Thoracic aorta (tissue), 2 donors: ENCODE measurements at regions not wholly inside any gene's neighbourhood (a gene's known extent, or its start where the extent isn't known, plus 50 kb on each side); places are given as distances from the start of the nearest gene placed in this dataset.
"Not testable (repeated sequence)": the region's sequence is repeated elsewhere in the genome, so short reads cannot be mapped to it uniquely, and the experiment has no call there.

Source experiments
- ATAC-seq: fragments of 150-250 bp; one replicate; pipeline ENCODE4 v1.8.0; 2017; ENCODE audit warnings: low read depth; ENCODE audit not compliant: insufficient number of reproducible peaks, low FRiP score
- DNase-seq: peaks from one replicate; pipeline ENCODE4 v3.0.0-alpha.2; 2020; ENCODE audit warnings: low spot score
- H3K27ac ChIP-seq, 2 donors: fragments of 200-600 bp; sonication (generic); 1 replicate in 1 of 2; 2 replicates in 1 of 2; pipeline ENCODE4 v1.5.1; 2016; ENCODE audit warnings: mild to moderate bottlenecking in 2 of 2, moderate library complexity in 2 of 2
- H3K27me3 ChIP-seq: fragments of 200-600 bp; sonication (generic); replicated peaks from 2 replicates; pipeline ENCODE4 v1.6.0; 2016; ENCODE audit warnings: mild to moderate bottlenecking; ENCODE audit not compliant: insufficient read depth
- H3K36me3 ChIP-seq: fragments of 200-600 bp; sonication (generic); one replicate; pipeline ENCODE4 v1.5.1; 2016
- H3K4me1 ChIP-seq, 2 donors: fragments of 200-600 bp; sonication (generic); 1 replicate in 1 of 2; 2 replicates in 1 of 2; pipeline versions ENCODE4 v1.5.1 to v1.6.0; 2016; ENCODE audit warnings: low read depth in 2 of 2, mild to moderate bottlenecking in 1 of 2; ENCODE audit not compliant: control insufficient read depth in 1 of 2
- H3K4me3 ChIP-seq: fragments of 200-600 bp; sonication (generic); 2 replicates; pipeline ENCODE4 v1.5.1; 2016; ENCODE audit warnings: mild to moderate bottlenecking
- H3K9me3 ChIP-seq: fragments of 200-600 bp; sonication (generic); 2 replicates; pipeline ENCODE4 v1.5.1; 2016
- TF ChIP-seq, protein P1 (sequence below): fragments of 200-600 bp; sonication (generic); IDR thresholded peaks from one replicate; pipeline ENCODE4 v1.5.1; 2019; ENCODE audit warnings: antibody characterized with exemption

DNA sequence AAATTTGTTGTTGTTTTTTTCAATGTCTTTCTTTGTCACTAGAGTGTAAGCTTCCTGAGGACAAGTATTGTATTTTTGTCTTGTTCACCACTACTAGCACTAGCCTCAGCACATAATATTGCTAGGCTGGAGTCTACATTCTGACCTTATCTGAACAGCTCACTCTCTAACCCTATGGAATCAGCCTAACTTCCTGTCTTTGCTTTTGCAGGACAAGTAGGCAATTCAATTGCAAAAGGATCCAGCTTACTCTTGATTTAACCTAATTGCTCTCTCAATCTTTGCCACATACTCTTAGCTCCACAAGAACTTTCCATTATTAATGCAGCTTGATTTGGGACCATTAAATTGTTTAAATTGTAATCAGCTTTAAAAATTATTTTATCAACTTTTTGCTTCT lies 308.5 kb downstream of the MAN2A1 start:
- DNase-seq (no peak), ATAC-seq (no peak)
- TF ChIP-seq, protein P1, sequence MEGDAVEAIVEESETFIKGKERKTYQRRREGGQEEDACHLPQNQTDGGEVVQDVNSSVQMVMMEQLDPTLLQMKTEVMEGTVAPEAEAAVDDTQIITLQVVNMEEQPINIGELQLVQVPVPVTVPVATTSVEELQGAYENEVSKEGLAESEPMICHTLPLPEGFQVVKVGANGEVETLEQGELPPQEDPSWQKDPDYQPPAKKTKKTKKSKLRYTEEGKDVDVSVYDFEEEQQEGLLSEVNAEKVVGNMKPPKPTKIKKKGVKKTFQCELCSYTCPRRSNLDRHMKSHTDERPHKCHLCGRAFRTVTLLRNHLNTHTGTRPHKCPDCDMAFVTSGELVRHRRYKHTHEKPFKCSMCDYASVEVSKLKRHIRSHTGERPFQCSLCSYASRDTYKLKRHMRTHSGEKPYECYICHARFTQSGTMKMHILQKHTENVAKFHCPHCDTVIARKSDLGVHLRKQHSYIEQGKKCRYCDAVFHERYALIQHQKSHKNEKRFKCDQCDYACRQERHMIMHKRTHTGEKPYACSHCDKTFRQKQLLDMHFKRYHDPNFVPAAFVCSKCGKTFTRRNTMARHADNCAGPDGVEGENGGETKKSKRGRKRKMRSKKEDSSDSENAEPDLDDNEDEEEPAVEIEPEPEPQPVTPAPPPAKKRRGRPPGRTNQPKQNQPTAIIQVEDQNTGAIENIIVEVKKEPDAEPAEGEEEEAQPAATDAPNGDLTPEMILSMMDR: no peak
- Histone ChIP-seq H3K4me3 (no peak overlapping the region), H3K36me3 (no peaks in the 10 kb centered on the region), H3K27me3 (no peaks in the 10 kb centered on the region), H3K4me1 (peaks cover 37 to 78% of the 10 kb centered on the region in 2 donors), H3K27ac (no peak overlapping the region), H3K9me3 (no peaks in the 10 kb centered on the region)

DNA sequence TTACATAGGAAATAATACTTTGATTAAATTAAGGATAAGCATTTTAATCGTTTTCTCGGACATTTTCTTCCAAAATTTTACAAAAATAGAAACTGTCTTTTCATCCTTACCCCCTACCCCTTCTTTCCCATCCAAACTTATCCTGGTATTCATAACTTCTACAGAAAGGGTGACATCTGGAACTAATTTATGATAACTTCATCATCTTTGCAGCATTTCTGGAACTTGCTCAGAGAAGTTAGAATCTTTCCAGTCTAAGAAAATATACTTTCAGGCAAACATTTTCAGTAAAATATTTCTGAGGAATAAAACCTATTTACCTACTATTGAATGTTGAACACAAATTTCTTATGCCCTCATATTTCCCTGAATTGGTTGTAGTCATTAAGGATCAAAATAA lies 309.0 kb downstream of the MAN2A1 start:
- no peaks in the 10 kb centered on the region for H3K36me3 ChIP-seq
- DNase-seq (no peak), ATAC-seq (no peak)
- H3K9me3 ChIP-seq: no peaks in the 10 kb centered on the region
- H3K27ac ChIP-seq: peak overlapping the region; percentile 59 to 72
- H3K4me3 ChIP-seq: no peak overlapping the region
- TF ChIP-seq, protein P1: no peak
- peaks cover 37 to 78% of the 10 kb centered on the region in 2 donors for H3K4me1 ChIP-seq
- no peaks in the 10 kb centered on the region for H3K27me3 ChIP-seq

GRCh38 chr5:110001648-110002047 lies 311.9 kb downstream of the MAN2A1 start:
- no peaks in the 10 kb centered on the region for H3K36me3 ChIP-seq
- H3K4me3 ChIP-seq: no peak overlapping the region
- no peaks in the 10 kb centered on the region for H3K27me3 ChIP-seq
- peaks cover 32 to 62% of the 10 kb centered on the region in 2 donors for H3K4me1 ChIP-seq
- no peak for ATAC-seq
- peak overlapping the region; percentile 31 to 72 for H3K27ac ChIP-seq
- no peaks in the 10 kb centered on the region for H3K9me3 ChIP-seq
- DNase-seq: no peak
- TF ChIP-seq, protein P1: no peak

- Histone ChIP-seq H3K4me1 (peaks cover 30 to 53% of the 10 kb centered on the region in 2 donors), H3K4me3 (no peak overlapping the region), H3K36me3 (no peaks in the 10 kb centered on the region), H3K9me3 (no peaks in the 10 kb centered on the region), H3K27ac (peak overlapping the region in 1 of 2 donors; percentile 72), H3K27me3 (no peaks in the 10 kb centered on the region)
- ATAC-seq: no peak
- TF ChIP-seq, protein P1: no peak
- no peak for DNase-seq
These were observed 312.9 kb downstream of the MAN2A1 start for GRCh38 chr5:110002652-110003051.

DNA sequence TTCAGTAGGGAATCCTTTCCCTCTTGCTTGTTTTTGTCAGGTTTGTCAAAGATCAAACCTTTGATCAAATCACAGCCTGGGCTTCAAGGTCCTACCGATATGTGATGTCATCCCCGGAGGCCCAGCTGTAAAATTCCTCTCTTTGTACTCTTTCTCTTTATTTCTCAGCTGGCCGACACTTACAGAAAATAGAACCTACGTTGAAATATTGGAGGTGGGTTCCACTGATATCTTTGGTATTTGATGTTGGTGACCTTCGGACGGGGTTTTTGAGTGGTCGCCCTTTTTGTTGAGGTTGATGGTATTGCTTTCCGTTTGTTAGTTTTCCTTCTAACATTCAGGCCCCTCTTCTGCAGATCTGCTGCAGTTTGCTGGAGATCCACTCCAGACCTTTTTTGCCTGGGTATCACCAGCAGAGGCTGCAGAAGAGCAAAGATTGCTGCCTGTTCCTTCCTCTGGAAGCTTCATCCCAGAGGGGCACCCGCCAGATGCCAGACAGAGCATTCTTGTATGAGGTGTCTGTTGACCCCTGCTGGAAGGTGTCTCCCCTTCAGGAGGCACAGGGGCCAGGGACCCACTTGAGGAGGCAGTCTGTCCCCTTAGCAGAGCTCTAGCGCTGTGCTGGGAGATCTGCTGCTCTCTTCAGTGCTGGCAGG lies 316.3 kb downstream of the MAN2A1 start:
- not testable (repeated sequence) for ATAC-seq, DNase-seq, H3K36me3 ChIP-seq, H3K27ac ChIP-seq, H3K27me3 ChIP-seq, H3K9me3 ChIP-seq, H3K4me3 ChIP-seq
- peaks cover 17 to 20% of the 10 kb centered on the region in 2 donors for H3K4me1 ChIP-seq

DNA sequence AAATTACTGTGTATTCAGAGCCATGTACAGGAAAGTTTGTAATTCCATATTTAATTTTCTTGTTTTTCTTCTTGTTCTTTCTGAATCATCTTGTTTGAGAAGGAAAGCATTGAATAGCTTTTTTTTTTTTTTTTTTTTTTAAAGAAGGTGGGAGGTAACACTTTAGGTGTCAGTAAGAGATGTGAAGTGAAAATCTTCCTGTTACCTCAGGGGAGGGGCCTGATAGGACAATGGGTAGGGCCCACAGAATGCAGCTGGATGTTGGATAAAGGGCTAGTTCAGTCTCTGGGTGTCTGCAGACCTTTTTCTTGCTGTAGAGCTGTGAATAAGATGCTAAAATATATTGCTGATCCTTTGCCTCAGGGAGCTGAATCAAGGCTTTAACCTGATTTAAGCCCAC lies 317.4 kb downstream of the MAN2A1 start:
- TF ChIP-seq, protein P1: no peak
- H3K4me3 ChIP-seq: no peak overlapping the region
- no peak for ATAC-seq
- H3K36me3 ChIP-seq: no peaks in the 10 kb centered on the region
- H3K27ac ChIP-seq: no peak overlapping the region
- no peak for DNase-seq
- H3K4me1 ChIP-seq: peaks cover 8 to 10% of the 10 kb centered on the region in 2 donors
- no peaks in the 10 kb centered on the region for H3K27me3 ChIP-seq
- no peaks in the 10 kb centered on the region for H3K9me3 ChIP-seq
